Stimulated activated CD8-positive, alpha-beta memory T cell treated with anti-CD3 and anti-CD28 coated beads, Interleukin-12 subunit alpha, Interleukin-12 subunit beta, amount 100 ng/mL, for 24 hours (primary cell): ENCODE measurements at regions not wholly inside any gene's neighbourhood (a gene's known extent, or its start where the extent isn't known, plus 50 kb on each side); places are given as distances from the start of the nearest gene placed in this dataset.
"Not testable (repeated sequence)": the region's sequence is repeated elsewhere in the genome, so short reads cannot be mapped to it uniquely, and the experiment has no call there.

Source experiments
- DNase-seq: peaks from one replicate; pipeline ENCODE4 v3.0.0-alpha.2; 2020; ENCODE audit errors: extremely low read depth

DNA sequence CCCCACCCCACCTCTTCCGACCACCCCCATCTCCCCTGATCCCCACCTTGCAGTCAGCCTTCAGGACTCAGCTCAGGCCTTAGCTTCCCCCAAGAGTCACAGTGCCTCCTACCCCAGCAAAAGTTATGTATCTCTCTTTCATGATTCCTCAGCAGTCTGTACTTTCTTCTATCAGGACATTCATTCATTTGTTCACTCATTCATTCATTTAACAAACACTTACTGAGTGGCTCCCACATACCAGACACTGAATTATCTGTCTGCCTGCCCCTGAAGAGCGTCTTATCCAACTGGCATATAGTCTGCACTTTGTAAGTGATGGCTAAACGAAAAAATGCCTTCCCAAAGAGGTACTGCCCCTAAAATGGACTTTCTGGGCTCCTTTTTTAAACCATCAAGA, 114.4 kb upstream of the SLC35F3 start:
- DNase-seq: no peak

DNA sequence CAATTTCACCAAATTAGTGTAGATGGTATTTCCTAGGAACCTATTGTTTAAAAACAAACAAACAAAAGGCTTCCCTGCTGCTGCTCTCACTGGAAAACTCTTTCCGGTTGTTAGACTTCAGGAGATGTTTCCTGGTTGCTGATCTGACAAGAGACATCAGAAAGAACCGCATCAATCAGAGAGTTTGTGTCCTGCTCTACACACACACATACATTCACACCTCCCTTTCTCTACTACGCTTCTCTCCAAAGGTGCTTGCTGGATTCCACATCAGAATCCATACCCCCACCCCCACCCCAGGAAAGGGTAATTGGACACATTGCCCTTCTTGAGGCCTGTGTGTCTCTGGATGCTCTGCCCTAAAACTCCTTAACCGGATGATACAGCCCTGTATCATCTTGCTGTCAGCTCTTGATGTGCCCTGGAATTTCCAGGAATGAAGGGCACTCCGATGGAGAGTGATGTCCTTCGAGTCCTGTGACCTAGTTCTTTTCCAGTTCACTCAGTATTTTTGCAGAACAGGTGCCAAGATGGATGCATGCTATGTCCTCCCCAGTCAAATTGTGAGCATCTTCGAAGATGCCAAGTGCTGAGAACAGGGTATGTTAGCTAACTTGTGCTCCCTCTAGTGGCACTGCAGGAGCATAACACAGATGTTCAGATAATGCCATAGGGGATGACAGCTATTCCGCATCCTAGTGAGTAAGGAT, 113.7 kb upstream of the SLC35F3 start:
- peak; percentile 5 for DNase-seq

GRCh38 chr1:233791372-233791703, 113.1 kb upstream of the SLC35F3 start:
- DNase-seq: no peak

DNA sequence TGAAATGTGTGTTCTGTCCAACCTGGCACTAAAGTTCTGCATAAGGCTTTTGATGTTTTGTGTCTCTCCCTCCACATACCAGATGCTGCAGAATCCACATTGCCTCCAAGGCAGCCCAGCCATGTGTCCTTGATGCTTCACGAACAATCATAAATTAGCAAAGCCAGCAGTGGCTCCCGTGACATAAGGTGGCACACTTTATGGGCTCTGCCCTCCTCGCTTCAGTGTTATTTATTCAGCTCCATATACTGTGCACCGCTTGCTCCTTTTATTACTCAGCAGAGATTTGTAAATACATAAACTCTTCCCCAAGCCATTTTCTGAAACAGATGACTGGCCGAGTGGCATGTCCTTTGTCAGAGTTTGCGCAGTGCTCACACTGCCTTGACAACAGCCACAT, 112.8 kb upstream of the SLC35F3 start:
- no peak for DNase-seq

DNA sequence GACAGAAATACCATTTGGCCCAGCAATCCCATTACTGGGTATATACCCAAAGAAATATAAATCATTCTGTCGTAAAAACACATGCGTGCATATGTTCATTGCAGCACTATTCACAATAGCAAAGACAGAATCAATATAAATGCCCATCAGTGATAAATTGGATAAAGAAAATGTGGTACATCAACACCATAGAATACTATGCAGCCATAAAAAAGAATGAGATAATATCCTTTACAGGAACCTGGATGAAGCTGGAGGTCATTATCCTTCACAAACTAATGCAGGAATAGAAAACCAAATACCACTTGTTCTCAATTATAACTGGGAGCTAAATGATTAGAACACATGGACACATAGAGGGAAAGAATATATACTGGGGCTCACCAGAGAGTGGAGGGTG, 109.6 kb upstream of the SLC35F3 start:
- no peak for DNase-seq

DNA sequence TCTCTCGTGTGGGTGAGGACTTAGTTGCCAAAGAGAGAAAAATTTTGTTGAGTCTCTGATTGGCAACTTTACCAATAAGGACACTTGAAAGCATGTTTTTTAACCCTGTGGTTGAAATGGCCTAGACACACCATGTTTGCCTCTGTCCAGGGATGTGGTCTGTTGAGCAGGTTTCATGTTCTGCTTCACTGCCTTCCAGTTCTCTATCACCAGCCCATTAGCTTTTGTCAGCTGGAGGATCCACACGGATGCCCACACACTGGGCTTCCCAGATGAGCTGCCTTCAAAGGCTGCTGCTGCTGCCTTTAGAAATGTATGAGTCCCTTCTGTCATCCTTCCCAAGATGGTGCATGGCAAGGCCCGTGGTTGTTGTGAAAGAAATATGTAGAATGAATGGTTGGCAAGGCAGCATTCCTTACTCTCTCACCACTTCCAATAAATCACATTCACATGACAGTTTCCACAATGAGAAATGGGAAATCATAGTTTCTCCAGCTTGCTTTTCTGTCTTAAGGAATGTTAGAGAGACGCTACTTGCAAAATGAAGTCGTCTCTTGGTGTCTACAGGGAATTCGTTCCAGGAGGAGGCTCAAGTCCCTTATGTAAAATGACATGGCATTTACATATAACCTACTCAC, 108.2 kb upstream of the SLC35F3 start:
- DNase-seq: no peak

DNA sequence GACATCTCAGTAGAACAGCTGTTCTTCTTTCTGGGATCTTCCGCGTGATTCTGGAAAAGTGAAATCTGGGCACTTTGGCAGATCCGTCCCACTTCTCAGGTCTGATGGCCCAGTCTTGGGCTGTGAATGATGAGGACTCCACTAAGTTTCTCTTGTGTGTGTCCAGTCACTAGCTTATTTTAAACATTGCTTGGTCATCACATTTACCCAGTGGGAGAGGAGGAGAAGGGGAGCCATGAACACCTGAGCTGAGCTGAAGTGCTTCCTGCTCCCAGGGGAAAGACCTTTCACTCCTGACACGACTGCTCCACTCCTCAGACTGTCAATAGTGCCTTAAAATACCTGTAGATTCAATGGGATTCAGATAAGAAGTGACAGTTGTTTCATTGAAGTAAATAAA, 101.9 kb upstream of the SLC35F3 start:
- DNase-seq: no peak

- DNase-seq: no peak
Observed at GRCh38 chr1:233805786-233806185, 98.7 kb upstream of the SLC35F3 start.

GRCh38 chr1:233815357-233815756, 89.1 kb upstream of the SLC35F3 start:
- no peak for DNase-seq

- DNase-seq: no peak
Observed at GRCh38 chr1:233815865-233816264, 88.6 kb upstream of the SLC35F3 start.

- no peak for DNase-seq
Observed at GRCh38 chr1:233816348-233816747, 88.1 kb upstream of the SLC35F3 start.

GRCh38 chr1:233819042-233819441, 85.4 kb upstream of the SLC35F3 start:
- no peak for DNase-seq

DNA sequence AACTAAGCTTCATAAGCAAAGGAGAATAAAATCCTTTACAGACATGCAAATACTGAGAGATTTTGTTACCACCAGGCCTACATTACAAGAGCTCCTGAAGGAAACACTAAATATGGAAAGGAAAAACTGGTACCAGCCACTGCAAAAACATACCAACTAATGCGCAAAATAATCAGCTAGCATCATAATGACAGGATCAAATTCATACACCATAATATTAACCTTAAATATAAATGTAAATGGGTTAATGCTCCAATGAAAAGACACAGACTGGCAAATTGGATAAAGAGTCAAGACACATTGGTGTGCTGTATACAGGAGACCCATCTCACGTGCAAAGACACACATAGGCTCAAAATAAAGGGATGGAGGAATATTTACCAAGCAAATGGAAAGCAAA, 80.3 kb upstream of the SLC35F3 start:
- not testable (repeated sequence) for DNase-seq

GRCh38 chr1:233827937-233828336, 76.5 kb upstream of the SLC35F3 start:
- DNase-seq: not testable (repeated sequence)

- no peak for DNase-seq
Observed at GRCh38 chr1:233828480-233828879, 76.0 kb upstream of the SLC35F3 start.

DNA sequence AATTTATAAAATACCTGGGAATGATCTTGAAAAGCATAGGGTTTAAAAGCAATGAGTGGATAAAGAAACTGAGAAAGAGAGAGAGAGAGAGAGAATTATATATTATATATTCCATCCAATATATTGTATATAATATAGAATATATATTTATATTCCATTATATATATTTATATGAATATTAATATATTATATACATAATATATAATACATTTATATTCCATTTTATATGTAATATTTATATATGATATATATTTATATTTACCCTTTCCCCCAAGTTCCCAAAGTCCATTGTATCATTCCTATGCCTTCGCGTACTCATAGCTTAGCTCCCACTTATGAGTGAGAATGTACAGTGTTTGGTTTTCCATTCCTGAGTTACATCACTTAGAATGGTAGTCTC, 69.9 kb upstream of the SLC35F3 start:
- no peak for DNase-seq

GRCh38 chr1:233838207-233838606, 66.3 kb upstream of the SLC35F3 start:
- not testable (repeated sequence) for DNase-seq

DNA sequence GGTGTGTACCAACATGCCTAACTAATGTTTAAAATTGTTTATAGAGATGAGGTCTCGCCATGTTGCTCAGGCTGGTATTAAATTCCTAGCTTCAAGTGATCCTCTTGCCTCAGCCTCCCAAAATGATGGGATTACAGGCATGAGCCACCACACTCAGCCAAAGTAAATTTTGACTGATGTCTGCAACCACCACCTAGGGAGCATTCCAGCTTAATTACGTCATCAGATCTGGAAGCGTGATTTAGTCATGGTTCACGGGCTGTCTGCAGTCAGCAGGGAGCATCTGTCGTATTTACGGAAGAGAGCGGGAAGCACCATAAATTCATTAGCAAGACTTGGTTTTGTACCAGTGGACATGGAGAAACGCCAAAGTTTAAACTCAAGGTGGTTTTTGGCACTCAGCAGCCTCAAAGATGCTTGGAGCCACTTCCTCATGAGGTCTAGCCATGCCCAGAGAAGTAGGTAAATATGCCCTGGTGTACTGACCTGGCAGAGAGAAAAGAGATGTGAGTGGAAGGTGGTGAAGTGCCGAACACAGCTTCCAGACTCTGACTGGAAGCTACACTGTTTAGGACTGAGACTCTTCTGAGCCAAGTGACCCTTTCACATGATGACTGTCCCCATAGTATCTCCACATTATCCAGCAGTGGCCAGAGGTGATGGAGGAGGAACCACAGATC, 60.8 kb upstream of the SLC35F3 start:
- no peak for DNase-seq

GRCh38 chr1:233844275-233844674, 60.2 kb upstream of the SLC35F3 start:
- DNase-seq: no peak

GRCh38 chr1:233844692-233845091, 59.8 kb upstream of the SLC35F3 start:
- no peak for DNase-seq
